GM18498 (cell line): ENCODE measurements at regions not wholly inside any gene's neighbourhood (a gene's known extent, or its start where the extent isn't known, plus 50 kb on each side); places are given as distances from the start of the nearest gene placed in this dataset.
"Not testable (repeated sequence)": the region's sequence is repeated elsewhere in the genome, so short reads cannot be mapped to it uniquely, and the experiment has no call there.

Source experiments
- ATAC-seq: cut with Tn5 transposase; IDR thresholded peaks from one replicate; pipeline ENCODE4 v1.9.1; 2021; ENCODE audit warnings: mild to moderate bottlenecking, moderate library complexity; ENCODE audit not compliant: unreplicated experiment

DNA sequence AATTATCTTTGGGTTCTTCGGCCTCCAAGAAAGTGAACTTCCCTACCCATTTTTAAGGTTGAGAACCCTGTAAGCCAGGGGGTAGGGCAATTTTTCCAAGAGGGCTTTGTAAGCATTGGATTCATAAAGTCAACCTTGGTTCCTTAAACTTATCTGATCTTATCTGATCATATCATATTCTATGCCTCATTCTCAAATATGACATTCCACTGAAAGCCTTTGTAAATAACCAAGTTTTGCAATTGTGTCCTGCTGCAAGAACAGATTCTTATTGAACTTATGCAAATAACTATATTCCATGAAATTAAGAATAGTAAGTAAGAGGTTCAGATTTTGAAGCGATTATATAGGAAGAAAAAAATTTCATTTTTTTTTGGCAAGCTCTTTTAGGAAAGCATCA, 649.5 kb downstream of the LRRC70 start:
- no peak for ATAC-seq

DNA sequence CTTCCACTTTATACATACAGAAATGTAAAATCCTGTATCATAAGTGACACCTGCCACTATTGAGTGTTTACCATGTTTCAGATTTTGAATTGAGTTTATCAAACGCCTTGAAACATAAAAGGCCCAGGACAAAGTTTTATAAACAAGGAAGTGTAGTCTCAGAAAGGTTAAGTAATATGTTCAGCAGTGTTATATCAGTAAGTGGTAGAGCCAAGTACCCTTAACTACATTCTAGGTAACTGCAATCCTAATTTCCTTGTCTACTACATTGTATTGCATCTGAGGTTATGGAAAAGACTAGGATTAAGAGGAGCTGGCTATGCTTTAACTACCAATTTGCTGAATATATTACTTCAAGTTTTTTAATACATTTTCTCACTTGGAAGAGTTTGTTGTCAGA, 641.6 kb downstream of the LRRC70 start:
- no peak for ATAC-seq

DNA sequence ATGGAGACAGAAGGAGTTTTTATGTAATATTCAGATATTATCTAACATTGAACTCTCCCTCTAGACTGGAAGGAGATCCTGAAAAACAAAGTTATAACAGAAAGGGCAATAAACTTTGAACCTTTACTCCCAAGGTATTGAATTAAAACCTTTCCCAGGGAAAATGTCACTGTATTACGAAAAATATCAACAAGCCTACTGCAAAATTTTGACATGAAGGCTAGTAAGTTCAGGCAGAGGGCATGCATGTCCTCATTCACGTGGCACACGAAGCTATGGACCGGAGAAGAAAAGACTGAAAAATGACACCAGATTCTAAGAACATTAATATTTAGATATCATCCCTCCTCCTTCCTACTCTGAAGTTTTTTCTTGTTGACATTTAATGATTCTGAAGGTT, 638.8 kb downstream of the LRRC70 start:
- ATAC-seq: no peak

- ATAC-seq: no peak
These were observed 634.6 kb downstream of the LRRC70 start for GRCh38 chr5:63213256-63213655.

DNA sequence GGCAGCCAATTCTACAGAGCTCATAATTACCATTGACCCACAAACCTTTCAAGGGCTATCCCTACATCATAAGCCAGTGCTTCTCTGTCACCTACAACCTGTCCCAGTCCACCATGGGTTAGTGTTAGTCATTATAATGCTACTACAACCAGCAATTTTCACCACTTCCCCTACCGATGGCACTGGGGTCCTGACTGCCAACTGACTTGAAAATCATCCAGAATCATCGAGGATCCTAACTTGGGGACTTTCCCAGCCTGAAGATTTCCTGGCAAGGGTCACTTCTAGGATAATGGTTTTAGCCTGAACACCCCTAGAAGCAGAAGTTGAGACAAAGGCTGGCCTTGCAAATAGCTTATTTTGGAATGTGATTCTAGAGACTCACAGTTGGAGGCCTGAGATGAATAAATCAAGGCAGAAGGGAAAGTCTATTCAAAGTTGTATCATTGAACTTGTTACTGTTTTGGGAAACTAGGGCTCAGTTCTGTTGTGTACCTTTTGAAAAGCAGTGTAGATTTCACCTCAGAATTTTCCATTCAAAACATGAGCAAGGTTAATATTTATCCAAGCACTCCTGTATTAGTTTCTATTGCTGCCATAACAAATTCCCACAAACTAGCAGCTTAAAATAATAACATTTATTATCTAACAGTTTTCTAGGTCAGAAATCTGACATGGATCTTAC, 633.0 kb downstream of the LRRC70 start:
- ATAC-seq: no peak

- no peak for ATAC-seq
These were observed 627.4 kb downstream of the LRRC70 start for GRCh38 chr5:63205976-63206375.

DNA sequence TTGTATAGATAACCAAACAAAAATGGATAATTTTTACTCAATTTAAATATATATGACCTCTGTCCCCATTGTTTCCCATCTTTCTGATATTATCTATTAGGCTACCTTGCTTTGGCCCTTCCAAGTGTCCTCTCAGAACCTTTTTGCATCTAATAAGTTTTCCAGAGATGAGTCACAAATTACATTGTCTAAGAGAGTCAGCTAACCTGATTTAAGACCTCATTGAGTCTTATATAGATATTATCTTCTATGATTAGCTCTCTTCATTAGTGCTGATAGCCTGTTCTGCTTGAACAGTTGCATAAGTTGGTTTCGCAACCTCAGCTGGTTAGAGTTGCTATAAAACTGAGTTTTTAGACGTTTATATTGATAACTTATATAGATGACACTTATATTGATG, 623.1 kb downstream of the LRRC70 start:
- ATAC-seq: no peak

- no peak for ATAC-seq
These were observed 615.5 kb downstream of the LRRC70 start for GRCh38 chr5:63194126-63194525.

- not testable (repeated sequence) for ATAC-seq
These were observed 601.6 kb downstream of the LRRC70 start for GRCh38 chr5:63180190-63180589.

- ATAC-seq: no peak
These were observed 597.2 kb downstream of the LRRC70 start for GRCh38 chr5:63175850-63176249.

DNA sequence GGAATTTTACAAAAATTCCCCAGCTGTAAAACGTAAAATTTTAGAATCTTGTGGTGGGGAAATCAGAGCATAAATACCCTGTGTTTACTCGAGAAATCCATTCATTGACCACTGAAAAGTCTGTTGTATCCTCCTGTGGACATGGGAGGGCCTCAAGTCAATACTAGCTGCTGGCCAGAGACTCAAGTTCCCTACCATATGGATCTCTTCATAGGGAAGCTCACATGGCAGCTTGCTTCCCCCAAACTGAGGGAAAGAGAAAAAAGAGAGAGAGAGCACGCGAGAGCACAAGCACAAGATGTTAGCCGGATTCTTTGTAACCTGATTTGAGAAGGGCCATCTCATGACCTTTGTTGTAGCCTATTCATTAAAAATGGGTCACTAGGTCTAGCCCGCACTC, 591.9 kb downstream of the LRRC70 start:
- no peak for ATAC-seq

DNA sequence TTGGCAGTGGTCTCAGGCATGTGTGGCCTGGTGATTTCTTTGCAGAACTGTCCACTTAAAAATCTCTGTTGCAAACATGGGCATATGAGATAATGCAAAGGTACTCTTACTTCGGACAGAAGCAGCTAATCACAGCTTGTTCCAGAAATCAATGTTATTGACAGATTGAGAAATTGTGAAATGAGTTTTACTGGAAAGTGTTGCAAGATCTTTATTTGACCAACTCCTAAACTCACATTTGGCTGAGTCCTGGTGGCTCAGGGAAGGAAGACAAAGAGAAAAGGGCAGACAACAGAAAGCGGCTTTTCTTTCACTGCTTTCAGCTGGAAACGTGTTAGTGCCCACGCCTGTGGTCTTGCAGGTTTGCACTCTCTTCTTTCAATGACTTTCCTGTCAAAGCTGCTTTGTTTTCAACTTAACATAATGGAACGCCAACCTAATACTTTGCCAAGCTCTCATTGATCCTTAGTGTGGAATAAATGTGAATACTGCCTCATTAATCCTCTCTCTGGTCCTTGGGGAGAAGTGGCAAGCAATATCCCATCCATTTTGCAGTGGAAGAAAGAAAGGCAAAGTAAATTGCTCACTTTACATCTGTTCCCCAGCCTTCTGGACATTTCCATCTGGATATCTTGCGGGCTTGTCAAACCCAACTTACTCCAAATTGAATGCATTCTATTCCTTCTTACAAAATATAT, 586.4 kb downstream of the LRRC70 start:
- no peak for ATAC-seq

GRCh38 chr5:63164339-63164738, 585.7 kb downstream of the LRRC70 start:
- no peak for ATAC-seq

GRCh38 chr5:63155310-63155631, 576.7 kb downstream of the LRRC70 start:
- ATAC-seq: no peak

DNA sequence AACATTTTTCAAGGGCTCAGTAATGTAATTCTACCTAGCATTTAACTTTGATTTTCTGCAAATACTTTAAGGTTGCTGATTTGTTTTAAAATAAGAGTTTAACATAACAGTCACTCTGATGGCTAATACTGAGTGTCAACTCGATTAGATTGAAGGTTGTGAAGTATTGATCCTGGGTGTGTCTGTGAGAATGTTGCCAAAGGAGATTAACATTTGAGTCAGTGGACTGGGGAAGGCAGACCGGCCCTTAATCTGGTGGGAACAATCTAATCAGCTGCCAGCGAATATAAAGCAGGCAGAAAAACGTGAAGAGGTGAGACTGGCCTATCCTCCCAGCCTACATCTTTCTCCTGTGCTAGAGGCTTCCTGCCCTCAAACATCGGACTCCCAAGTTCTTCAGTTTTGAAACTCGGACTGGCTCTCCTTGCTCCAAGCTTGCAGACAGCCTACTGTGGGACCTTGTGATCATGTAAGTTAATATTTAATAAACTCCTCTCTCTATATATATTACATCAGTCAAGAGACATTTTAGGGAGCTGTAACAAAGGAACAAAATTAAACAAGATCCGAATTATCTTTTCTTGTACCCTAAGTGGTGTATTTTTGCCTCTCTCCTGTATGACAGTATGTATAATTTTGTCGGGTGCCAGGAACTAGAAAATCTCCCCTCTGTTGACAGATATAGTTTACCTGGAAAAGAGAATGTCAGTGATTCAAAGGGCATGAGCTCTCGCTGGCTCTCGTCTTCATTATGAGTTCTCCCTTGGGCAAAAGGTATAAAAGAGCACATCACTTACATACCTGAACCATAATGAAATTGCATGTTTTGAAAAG, 576.1 kb downstream of the LRRC70 start:
- ATAC-seq: no peak

DNA sequence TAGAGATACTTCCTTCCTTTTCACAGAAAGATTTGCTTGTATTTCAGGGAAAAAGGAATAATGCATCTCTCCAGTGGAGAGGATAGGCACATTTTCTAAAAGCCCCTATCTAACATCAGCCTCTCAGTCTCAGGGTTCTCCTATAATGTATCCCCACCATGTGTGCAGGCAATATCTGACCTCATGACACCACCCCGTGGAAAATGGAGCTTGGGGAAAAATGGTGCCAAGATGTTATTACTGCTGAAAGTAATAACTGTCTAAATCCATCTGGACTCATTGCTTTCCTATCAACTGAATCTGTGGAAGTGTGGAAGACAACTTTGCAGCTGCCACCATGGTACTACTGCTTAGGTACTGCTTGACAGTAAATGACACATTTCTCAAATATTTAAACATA, 574.3 kb downstream of the LRRC70 start:
- no peak for ATAC-seq

DNA sequence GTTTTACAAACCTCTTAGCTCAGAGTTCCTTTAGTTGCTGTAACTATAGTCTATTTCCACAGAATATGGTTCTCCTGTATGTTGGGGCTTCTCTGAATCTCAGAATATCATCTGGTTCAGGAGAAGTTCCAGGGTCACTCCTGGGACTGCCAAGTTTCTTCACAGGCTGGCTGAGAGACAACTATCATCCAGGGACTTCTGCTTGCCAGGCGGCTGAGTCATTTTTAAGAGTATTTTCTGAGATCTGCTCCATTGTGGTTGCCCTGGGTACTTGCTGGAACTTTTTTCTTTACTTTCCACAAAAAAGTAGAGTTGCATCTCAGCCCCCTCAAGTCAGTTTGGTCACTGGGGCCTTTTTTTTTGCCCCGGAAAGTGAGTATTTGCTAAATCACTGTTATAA, 566.5 kb downstream of the LRRC70 start:
- no peak for ATAC-seq

- no peak for ATAC-seq
These were observed 563.0 kb downstream of the LRRC70 start for GRCh38 chr5:63141591-63141990.

DNA sequence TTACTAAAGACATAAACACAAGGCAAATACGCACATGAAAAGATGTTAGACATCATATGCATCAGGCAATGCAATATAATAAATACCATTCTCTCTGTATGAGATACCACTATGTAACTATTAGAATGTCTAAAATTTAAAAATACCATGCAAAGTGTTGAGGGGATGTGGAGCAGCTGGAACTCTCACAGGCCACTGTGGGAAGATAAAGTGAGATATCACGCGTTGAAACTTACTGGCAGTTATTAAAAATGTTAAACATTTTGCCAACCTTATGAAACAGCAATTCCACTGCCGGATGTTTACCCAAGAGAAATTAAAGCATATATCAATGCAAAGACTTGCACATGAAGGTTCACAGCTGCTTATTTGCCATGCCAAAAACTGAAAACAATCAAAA, 556.7 kb downstream of the LRRC70 start:
- ATAC-seq: no peak

- no peak for ATAC-seq
These were observed 553.1 kb downstream of the LRRC70 start for GRCh38 chr5:63131626-63132285.

GRCh38 chr5:63128761-63129160, 550.1 kb downstream of the LRRC70 start:
- ATAC-seq: no peak
